HG03159 (cell line): ENCODE measurements at regions not wholly inside any gene's neighbourhood (a gene's known extent, or its start where the extent isn't known, plus 50 kb on each side); places are given as distances from the start of the nearest gene placed in this dataset.
"Not testable (repeated sequence)": the region's sequence is repeated elsewhere in the genome, so short reads cannot be mapped to it uniquely, and the experiment has no call there.

Experiments
- ATAC-seq: cut with Tn5 transposase; IDR thresholded peaks from one replicate; pipeline ENCODE4 v1.9.1; 2021; ENCODE audit warnings: mild to moderate bottlenecking, moderate library complexity; ENCODE audit not compliant: unreplicated experiment

DNA sequence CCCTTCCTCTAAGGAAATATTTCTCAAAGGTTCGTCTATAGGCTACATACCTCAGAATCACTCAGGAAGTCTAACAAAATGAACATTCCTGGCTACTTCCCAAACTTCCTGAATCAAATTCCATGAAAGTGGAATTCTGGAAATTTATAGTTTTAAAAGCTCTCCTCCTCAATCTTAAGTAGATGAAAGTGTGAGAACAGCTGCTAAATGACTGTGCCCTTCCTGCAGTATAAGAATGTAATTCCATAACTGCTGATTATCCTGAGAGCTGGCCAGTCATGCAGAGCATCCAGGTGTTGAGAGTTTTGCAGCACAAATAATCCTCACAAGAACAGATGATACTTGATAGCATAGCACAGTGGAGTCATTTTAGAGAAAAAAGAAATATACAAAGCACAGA, 265.0 kb downstream of the KCNJ3 start:
- ATAC-seq = no peak

DNA sequence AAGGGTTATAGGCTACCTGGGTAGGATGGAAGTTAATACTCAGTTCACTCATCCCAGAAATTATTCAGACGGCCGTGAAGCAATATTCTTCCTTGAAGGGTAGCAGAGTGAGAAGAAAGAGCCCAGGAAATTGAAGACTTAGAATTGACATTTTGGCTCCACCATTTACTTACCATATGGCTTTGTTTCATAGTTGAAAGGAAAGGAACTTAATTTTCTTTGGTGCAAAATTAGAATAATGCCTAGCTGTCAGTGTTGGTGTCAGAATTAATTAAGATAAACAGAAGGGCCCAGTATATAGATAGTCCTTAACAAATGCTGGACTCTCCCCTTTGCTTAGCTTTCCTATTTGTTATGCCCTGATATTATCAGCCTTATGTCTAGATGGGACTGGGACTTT, 263.2 kb downstream of the KCNJ3 start:
- ATAC-seq = no peak

DNA sequence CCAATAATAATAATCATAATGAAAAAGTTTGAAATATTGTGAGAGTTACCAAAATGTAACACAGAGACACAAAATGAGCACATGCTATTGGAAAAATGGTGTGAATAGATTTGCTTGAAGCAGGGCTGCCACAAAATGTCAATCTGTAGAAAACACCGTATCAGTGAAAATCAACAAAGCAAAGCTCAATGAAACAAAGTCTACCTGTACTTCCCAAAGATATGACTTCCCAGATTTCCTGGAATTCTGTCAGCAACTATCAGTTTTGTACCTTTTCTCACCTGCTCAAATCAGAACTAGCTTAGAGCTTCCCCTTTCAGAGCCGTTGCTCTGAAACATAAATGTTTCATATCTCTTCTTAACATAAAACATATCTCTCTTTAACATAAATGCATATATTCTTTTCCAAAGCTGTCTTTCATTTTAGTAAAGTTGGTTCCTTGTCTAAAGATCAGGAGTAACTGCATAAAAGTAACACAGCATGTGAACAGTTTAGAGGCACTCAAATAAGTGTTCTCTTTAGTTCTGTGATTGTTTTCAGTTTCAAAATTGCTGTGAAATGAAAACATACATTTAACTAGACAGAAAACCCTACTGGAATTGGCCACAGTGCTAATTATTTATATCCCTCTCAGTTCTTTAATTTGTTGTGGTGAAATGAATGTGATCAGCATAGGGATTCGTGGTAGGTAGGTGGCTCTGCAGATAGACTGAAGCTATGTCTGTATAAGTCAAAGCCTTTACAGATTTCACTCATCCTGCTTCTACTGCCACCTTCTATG, 262.5 kb downstream of the KCNJ3 start:
- ATAC-seq = peak; percentile 66

DNA sequence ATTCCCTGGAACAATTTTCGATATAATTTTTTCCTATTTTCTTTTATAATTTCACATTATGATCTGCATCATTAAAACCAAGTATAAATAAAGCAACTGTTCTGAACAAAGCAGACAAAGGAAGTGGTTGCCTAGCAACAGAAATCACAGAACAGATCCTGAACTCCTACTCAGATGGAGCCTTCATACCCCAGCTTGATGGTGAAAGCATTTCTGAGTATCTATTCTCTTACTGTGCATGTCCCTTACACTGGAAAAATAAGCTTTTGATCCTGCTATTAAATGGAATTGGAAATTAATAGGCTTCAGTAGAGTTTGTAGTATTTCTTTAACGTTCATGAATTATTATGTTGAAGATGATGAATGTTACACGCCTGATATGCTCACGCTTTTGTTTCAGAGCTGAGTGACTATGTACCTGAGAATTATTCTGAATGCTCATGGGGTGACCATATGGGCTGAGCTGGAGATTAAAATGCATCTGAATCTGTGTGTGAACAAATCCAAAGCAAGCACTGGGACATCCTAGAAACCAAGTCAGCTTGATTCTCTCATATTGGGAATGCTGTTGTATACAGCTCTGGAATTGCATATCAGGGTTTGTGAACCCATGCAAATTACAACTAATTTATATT, 254.0 kb downstream of the KCNJ3 start:
- ATAC-seq = no peak

DNA sequence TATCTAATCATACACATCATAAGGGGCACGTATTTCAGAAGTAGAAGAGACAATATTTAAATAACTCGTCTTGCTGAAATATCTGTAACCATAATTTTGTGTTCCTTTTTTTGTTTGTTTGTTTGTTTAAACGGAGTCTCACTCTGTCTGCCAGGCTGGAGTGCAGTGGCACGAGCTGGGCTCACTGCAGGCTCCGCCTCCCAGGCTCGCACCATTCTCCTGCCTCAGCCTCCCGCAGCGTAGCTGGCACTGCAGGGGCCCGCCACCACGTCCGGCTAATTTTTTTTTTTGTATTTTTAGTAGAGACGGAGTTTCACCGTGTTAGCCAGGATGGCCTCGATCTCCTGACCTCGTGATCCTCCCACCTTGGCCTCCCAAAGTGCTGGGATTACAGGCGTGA, 248.9 kb downstream of the KCNJ3 start:
- not testable (repeated sequence) for ATAC-seq

DNA sequence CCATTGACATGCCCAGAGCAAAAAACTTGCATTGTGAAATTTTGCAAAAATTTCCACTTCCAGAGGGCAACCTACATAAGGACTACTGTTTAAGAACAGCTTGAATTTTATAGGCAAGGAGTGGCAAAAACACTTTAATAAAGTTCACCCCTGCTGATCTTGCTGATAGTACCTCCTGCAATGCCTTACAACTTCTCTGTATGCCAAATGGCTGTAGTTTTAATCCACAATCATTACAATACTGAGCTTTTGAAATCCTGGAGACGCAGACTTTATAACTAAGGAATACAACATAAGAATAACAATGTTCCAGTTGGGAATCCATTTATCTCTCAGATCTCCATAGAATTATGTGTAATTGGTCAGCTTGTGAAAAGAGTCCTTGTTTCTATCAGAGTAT, 247.5 kb downstream of the KCNJ3 start:
- no peak for ATAC-seq

DNA sequence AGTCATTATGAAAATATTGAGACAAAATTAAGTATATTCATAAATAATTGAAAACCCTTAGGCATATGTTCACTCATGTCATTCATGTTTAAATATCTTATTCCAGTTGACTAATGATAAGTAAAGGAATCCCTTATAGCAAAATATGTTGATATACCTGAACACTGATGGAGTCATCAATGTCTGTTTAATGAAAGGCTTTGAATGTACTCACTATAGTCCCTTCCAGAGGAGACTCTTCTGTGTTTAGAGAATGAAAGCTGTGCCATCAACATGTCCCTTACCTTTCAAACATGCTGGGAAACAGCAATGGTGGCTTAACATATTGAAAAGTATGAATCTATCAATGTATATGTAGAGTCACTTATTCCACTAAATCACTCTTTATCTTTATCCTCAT, 242.9 kb downstream of the KCNJ3 start:
- ATAC-seq = no peak

DNA sequence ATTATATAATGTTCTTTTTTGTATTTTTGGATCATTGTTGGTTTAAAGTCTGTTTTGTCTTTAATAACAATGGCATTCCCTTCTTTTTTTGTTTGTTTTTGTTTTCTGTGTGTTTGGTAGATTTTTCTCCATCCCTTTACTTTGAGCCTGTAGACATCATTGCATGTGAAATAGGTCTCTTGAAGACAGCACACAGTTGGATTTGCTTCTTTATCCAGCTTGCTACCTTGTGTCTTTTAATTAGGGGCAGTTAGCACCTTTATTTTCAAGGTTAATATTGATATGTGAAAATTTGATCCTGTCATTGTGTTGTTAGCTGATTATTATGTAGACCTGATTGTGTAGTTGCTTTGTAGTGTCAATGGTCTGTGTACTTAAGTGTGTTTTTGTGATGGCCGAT, 235.7 kb downstream of the KCNJ3 start:
- ATAC-seq = no peak

DNA sequence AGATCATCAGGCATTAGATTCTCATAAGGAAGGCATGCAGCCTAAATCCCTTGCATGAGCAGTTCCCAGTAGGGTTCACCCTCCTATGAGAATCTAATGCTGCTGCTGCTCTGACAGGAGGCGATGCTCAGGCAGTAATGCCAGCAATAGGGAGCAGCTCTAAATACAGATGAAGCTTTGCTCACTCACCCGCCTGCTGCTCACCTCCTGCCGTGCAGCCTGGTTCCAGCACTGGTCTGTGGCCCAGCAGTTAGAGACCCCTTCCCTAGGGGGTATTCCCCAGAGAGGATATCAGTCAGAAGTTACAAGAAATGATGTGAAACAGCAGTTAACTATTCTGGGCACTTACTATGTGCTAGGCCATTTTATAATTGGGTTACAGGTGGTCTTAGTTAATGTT, 226.0 kb downstream of the KCNJ3 start:
- no peak for ATAC-seq

DNA sequence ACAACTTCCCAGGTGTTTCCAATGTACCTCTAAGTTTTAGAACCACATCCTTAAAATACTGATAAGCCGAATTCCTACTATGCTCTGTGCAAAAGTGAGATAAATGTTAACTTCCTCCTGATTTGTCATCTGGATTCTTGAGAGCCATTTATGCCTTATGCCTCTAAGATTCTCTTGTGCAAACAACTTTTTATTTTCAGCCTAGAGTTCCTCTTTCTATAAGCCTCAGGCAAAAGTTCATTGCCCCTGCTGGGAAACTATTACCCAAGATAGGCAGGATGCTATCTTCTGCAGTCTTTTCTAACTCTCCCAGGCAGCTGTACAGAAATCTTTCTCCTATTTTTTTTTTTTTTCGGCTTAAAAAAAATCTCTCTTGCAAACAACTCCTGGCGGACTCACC, 216.1 kb downstream of the KCNJ3 start:
- no peak for ATAC-seq

DNA sequence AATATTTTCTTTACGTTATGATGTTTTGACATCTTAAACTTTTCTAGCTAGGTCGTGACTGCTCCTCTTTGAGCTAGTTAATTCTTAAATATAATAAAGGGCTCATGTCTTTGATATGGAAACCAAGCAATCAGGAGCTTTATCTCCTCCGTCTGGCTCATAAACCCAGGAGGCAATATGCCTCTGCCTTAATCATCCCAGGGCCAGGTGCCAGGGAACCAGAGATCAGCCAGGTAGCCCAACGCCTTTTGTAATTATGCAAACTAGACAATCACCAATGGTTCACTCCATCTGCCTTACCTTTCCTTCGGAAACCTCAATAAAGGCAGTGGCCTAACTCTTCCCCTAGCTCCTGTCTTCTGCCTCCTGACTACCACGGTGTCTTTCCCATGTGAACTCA, 213.7 kb downstream of the KCNJ3 start:
- ATAC-seq = no peak

DNA sequence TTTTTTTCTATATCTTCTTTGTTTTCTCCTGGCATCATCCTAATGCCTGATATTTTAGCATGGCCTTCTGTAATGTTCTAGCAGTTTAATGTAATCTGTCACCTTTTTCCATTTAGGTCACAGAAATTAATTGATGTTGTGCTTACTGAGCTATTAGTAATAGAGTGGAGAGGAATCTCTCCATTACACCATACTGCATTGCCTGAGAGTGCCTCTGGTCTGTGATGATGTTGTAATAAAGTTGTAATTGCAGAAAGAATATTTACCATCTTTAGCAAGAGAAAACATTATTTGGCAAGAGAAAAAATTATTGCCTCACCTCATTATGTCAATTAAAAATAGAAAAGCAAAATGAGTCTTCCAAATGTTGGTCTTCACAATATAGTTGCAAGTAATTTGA, 213.2 kb downstream of the KCNJ3 start:
- ATAC-seq = no peak

DNA sequence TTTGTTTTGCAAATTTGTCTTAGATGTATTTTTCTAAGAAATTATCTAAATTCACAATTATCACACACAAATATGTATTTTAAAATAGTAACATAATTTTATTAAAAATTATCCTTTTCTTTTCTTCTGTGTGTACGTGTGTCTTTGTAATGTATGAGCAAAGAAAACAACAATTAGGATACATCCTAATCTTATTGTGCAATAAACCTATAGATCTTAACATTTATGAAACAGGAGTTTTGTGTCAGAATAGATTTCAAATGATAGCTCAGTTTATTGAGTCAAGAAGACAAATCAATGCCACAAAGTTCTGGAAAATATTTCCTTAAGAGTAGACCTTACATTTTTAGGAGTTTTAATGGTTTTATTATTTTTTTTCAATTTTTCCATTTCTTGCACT, 212.2 kb downstream of the KCNJ3 start:
- ATAC-seq = no peak

DNA sequence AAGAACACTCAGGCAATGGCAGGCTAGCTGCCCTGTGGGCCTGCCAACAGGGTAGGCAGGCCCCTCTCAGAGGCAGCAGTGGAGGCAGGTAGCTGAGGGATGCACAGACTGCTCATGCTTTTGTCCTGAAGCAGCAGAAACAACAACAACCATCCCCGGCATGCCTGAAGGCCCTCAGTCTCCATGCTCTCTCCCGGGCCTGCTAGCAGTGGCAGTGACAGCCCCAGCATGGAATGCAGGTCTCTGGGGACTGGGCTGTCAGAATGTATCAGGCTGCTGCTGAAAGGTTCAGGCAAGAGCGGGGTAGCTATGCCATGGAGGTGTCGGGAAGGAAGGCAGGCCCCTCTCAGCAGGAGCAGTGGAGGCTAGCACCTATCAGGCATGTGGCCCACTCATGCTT, 209.8 kb downstream of the KCNJ3 start:
- no peak for ATAC-seq
